Astrocyte of the cerebellum (primary cell): ENCODE measurements at regions not wholly inside any gene's neighbourhood (a gene's known extent, or its start where the extent isn't known, plus 50 kb on each side); places are given as distances from the start of the nearest gene placed in this dataset.
"Not testable (repeated sequence)": the region's sequence is repeated elsewhere in the genome, so short reads cannot be mapped to it uniquely, and the experiment has no call there.

ENCODE experiments used
- DNase-seq: peaks from one replicate; pipeline ENCODE4 v3.0.0-alpha.2; 2011; ENCODE audit warnings: low read depth
- H3K4me3 ChIP-seq: 2 replicates; pipeline ENCODE4 v1.5.1; 2011; ENCODE audit warnings: mild to moderate bottlenecking, low read depth, low read length, moderate library complexity
- in situ Hi-C: cut with HindIII; loops from 2 replicates; pipeline ENCODE4 v1.10.0; 2017; ENCODE audit warnings: low sequenced_read_pairs
- TF ChIP-seq, protein P1 (sequence below): IDR thresholded peaks from 2 replicates; pipeline ENCODE4 v1.5.1; 2012; ENCODE audit warnings: low read length, low read depth, moderate library complexity, mild to moderate bottlenecking; ENCODE audit errors: missing control alignments

GRCh38 chr7:19554581-19554980 lies 154.3 kb downstream of the POLR1F start:
- TF ChIP-seq, protein P1, sequence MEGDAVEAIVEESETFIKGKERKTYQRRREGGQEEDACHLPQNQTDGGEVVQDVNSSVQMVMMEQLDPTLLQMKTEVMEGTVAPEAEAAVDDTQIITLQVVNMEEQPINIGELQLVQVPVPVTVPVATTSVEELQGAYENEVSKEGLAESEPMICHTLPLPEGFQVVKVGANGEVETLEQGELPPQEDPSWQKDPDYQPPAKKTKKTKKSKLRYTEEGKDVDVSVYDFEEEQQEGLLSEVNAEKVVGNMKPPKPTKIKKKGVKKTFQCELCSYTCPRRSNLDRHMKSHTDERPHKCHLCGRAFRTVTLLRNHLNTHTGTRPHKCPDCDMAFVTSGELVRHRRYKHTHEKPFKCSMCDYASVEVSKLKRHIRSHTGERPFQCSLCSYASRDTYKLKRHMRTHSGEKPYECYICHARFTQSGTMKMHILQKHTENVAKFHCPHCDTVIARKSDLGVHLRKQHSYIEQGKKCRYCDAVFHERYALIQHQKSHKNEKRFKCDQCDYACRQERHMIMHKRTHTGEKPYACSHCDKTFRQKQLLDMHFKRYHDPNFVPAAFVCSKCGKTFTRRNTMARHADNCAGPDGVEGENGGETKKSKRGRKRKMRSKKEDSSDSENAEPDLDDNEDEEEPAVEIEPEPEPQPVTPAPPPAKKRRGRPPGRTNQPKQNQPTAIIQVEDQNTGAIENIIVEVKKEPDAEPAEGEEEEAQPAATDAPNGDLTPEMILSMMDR, result no peak
- in situ Hi-C loops, result no loop called here
- DNase-seq, result no peak
- no peak overlapping the region for H3K4me3 ChIP-seq

DNA sequence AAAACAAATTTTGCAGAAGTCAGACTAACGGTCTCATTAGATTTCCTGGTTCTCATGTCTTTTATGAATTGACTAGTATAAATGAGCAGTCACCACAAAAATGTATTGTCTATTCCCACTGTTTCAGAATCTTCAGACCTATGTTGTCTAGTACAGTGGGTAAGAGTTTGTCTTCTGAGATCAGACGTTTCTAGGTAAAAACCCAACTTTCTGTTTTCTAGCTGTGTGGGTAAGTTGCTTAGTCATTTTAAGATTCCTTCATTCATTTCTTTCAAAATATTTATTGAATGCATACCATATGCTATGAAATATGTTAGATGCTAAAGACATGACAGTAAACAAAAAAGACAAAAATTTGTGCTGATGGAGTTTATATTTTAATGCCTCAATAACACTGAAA lies 156.3 kb downstream of the POLR1F start:
- in situ Hi-C loops, result no loop called here
- no peak overlapping the region for H3K4me3 ChIP-seq
- no peak for DNase-seq
- TF ChIP-seq, protein P1, result no peak

DNA sequence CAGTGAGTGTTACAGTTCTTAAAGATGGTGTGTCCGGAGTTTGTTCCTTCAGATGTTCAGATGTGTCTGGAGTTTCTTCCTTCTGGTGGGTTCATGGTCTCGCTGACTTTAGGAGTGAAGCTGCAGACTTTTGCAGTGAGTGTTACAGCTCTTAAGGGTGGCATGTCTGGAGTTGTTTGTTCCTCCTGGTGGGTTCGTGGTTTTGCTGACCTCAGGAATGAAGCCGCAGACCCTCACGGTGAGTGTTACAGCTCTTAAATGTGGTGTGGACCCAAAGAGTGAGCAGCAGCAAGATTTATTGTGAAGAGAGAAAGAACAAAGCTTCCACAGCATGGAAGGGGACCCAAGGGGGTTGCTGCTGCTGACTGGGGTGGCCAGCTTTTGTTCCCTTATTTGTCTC lies 159.6 kb downstream of the POLR1F start:
- DNase-seq, H3K4me3 ChIP-seq, in situ Hi-C loops: not testable (repeated sequence)

- no peak for DNase-seq
- no peak overlapping the region for H3K4me3 ChIP-seq
- TF ChIP-seq, protein P1, result no peak
- in situ Hi-C loops, result no loop called here
Observed at GRCh38 chr7:19537942-19538401, 170.9 kb downstream of the POLR1F start.

GRCh38 chr7:19533266-19533665 lies 175.6 kb downstream of the POLR1F start:
- no peak overlapping the region for H3K4me3 ChIP-seq
- TF ChIP-seq, protein P1, result no peak
- DNase-seq, result no peak
- in situ Hi-C loops, result no loop called here

DNA sequence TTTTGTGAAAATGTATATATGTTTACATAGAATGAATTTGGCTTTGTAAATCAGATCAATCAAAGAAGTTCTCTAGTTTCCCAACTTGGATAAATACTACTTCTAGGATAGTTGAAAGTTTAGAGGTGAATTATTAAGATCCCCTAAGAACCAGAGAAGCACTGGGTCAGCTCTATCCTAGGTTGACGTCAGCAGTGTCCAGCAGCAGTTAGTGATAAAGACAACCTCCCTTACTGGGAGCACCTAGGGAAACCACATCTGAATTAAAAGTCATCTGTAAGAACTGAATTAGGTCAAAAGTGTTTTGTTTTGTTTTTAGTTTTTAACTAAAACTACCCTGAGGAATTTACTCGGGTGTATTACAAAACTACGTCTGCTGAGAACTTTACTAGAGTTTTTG lies 178.0 kb downstream of the POLR1F start:
- DNase-seq, result no peak
- in situ Hi-C loops, result no loop called here
- TF ChIP-seq, protein P1, result no peak
- H3K4me3 ChIP-seq, result no peak overlapping the region

DNA sequence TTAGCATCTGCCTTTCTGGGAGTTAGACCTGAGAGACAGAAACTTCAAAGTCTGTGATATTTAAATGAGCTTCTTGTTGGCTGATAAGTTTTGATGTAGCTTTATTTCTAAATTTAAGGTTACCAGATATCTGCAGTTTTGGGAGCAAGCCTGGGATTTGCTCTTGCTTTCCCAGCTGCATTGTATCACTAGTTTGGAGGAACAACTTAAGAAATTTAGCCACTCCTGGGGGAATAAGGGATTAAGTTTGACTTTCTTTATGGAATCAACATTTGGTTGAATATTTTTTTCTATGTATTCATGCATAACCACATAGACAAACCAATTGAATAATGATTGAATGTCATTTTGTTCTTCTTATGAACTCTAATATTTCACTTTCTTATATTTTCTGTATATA lies 178.6 kb downstream of the POLR1F start:
- no peak for DNase-seq
- no peak overlapping the region for H3K4me3 ChIP-seq
- in situ Hi-C loops, result no loop called here
- TF ChIP-seq, protein P1, result no peak
